ENCODE measurements at regions not wholly inside any gene's neighbourhood (a gene's known extent, or its start where the extent isn't known, plus 50 kb on each side); places are given as distances from the start of the nearest gene placed in this dataset.

DNA sequence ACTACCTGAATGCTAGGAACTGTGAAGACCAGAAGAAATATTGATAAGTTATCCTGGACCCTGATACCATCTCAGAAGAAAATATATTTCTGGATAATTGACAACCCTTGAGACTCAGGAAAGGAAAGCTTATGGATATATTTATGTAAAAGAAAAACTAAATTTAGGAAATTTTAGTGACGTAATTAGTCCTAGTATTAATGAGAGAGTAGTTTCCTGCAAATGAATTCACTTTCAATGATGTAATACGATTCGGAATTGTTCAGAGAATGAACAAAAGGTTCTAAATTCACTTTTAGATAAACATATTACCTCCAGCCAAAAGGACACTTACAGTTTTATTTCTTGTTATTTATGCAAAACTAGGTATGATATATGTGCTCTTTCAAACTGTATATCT is 1120.1 kb upstream of the NCAM2 start:
- DNase-seq, result no peak

DNA sequence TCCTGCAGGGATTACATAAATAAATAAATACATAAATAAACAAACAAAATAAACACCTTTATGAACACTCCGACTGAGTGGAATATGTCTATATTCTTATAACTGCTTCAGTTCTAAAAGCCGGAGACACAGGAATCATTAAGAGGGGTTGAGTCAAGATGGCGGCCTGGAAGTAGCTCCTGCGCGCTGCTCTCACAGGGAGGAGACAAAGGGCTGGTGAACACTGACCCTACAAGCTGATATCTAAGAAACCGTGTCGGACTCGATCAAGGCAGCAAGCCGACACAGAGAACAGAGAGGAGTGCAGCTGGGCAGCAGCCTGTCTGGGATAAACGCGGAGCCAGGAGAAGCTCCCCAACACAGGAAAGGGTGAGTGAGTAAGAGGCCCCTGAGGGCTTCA is 1098.6 kb upstream of the NCAM2 start:
- DNase-seq, result no peak

DNA sequence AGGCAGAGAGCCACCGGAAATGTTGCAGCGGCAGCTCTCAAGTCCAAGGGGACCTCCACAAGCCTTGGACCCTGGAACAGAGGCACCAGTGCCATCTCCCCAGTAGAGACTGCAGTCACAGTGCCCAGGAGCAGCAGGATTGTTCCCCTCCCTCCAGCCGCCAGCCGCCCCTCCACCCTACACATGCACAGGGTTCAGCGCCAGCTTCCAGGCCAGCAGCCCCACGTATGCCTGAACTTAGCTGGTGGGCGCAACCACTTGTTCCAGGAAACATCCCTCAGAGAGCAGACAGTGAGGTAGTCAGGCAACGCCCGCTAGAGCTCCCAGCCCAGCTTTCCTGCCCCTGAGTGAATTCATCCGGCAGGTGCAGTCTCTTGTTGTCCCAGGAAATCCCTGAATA is 1098.1 kb upstream of the NCAM2 start:
- DNase-seq, result no peak

DNA sequence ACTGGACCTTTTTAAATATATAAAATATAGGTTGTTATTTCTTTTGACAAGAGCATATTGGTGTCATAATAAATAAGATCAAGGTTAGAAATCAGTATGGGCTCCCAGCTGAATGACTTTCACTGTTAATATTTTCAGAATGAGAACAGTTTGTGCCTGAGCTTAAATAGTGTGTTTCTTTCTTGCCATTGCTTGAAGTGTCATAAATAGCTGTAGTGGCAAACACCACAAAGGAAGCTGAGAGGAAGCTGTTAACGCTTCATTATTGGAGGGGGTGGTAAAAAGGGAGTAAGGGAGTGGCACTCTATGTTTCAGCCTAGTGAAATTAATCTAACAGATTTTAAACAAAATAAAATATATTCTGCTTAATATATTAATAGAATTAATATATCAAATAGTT is 1089.8 kb upstream of the NCAM2 start:
- DNase-seq, result no peak

DNA sequence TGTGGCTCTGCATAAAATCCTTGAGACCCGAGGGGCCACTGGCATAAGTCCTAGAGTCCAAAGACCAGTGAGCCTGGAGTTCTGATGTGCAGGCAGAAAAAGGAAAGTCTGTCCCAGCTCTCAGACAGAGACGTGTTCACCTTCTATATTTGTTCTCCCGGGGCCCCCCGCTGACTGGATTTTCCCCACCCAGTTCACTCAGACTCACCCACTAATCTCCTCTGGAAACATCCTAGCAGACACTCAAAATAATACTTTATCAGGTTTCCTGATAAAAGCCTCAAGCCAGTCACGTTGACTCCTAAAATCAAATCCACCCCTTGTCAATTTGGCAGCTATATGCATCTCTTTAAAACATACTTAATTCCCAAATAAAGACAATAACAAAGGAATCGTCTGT is 1084.2 kb upstream of the NCAM2 start:
- DNase-seq, result no peak

DNA sequence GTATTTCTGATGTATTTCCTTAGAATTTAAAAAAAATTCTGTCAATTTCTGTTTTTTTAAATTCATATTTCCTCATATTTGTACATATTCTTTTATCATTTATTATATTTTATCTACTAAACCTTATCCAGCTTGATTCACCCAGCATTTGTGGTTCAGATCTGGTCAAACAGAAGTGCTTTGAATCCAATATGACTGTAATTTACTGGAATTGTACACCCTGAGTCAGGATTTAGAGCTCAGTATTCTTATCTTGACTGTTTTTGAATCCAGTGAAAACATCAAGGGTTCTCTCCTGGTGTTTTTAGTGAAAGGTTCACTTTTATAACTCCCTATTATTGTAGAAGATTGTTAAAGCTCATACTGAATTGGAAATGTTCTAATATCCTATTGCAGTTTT is 1077.0 kb upstream of the NCAM2 start:
- no peak for DNase-seq

DNA sequence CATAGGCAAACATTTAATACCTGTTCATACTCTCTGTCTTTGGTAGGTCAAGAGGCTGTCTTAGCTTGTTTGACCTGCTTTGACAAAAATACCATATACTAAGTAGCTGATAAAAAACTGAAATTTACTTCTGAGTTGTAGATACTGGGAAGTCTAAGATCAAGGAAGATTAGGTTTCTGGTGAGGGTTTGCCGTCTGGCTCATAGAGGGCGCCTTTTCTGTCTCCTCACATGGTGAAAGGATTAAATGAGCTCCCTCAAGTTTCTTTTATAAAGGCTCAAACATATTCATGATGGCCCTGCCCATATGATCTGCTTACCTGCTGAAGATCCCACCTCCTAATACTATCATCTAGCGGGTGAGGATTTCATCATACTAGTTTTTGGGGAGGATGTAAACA is 1076.1 kb upstream of the NCAM2 start:
- no peak for DNase-seq

DNA sequence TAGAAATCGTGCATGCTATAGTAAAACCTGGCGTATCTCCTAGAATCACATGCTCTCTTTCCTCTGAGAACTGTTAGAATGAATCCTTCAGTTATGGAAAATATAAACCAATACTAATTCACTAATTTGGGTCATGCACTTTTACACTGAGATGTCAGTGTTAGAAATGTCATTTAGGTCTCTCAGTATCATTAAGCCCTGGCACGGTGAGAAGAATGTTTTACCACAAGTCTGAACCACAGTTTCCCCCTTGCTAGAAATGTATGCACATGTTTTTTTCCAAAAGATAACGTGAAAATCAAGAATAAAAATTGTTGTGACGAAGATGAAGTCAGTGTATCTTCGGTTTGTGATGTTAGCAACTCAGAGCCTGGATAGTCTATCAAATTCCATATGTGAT is 1062.7 kb upstream of the NCAM2 start:
- DNase-seq, result no peak

DNA sequence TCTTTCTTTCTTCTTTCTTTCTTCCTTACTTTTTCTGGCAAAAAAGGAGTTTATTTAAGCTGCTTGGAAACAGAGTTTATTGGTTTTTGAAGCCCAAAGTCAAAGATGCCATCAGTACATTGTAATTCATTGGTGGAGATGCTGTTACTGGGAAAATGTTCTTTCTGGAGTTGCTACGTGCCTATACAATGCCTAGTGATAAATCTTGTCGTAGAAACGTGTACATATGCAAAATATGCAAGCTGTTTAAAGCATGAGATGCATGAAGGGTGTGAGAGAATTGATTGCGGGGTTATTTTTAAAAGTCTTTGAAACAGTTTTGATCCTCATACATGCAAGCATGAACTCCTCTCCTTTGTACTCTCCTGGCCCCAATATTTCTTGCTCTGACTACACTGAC is 1060.6 kb upstream of the NCAM2 start:
- DNase-seq, result no peak

DNA sequence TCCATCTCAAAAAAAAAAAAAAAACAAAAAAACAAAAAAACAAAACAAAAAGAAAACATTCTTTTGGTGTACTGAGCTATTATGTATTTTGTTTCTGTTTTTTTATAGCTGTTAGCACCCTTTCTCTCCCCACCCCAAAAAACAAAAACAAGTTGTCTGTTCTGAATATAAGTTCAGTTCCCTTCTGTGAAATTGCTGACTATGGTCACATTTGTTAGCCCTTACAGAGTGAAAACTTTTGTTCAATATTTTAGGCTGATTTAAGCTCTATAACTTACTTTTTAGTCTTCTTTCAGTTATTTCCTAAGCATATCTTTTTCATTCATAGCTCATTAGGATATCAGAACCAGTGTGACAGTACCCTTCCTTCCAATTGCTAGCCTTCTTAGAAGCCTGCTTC is 1056.6 kb upstream of the NCAM2 start:
- no peak for DNase-seq

DNA sequence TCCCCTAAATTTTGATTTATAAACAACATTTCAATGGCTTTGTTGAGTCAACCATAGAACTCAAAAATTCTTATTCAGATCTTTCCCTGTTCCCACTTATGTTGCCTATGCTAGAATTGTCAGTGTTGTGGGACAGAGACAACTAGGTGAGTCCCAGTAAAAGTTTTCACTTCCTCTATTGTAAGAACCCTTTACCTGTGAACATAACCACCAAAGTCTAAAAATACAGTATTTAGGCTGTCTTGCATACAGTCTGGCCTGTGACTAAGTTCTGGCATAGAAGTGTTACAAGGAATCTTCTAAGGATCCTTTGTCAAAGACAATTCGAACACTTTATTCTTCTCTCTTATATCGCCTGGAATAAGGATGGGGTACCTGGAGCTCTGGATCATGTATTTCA is 1047.9 kb upstream of the NCAM2 start:
- DNase-seq, result no peak

DNA sequence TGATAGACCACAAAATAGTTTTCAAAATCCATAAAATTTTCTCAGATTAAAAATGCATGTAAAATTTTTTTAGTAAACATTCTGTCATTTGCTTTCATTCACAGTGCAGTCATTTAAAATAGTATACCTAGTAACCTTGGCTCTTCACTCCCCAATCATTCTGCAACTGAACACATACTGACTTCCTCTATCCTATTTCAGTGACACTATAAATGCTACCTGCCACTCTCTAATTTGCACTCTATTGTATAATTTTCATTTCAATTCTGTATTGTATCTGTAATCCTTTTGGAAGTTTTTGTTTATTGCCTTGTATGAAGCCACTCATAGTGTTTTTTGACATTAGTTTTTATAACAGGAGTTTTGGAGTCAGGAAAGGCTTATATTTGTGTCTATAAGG is 1029.1 kb upstream of the NCAM2 start:
- DNase-seq, result no peak

DNA sequence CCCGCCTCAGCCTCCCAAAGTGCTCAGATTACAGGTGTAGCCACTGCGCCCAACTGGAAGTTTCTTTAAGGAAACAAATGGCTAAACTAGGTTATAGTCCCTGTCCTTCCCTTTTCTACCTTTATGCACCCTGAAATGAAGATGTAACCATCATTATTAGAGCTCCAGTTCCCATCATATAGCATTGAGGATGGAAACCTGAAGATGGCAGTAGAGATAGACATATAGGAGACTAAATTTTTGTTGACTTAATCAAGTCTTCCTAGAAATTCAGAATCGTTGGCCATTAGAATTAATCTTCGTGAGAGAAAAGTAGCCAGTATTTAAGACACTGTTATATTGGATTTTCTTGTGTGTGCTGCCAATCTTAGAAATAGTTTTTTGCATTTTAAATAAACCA is 1016.3 kb upstream of the NCAM2 start:
- DNase-seq, result no peak

DNA sequence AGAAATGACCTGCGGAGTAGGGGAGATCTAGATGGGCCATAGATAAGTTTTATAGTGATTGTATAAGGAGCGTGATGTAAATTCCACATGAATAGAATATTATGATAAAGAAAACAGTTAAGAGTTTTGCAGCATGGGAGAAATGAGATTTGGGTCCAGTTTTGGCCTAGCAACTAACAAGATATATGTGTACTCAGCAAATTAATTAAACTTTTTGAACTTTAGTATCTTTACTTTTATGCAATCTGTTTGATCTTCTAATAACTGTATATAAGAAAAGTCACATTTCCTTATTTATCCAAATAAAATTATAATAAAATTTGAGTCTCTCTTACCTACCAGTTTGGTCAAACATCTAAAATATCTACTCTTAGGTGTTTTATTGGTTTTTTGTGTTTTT is 1011.8 kb upstream of the NCAM2 start:
- no peak for DNase-seq

DNA sequence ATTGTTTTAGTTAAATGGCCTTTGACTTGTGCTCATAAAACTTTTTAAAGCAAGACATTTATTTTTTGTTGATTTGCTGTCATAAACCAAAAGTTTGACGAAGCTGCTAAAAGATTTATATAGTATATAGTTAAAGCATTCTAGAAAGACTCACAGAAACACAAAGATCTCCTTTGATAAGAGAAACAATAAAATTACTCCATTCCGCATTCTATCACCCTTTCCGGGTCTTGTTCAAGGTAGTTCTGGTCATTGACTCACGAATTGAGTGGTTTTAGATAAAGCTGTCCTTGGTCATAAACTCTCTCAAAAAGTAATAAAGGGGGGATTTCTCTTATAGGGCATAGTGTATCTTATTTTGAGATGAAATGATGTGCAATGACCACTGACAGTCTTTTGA is 1010.5 kb upstream of the NCAM2 start:
- no peak for DNase-seq

DNA sequence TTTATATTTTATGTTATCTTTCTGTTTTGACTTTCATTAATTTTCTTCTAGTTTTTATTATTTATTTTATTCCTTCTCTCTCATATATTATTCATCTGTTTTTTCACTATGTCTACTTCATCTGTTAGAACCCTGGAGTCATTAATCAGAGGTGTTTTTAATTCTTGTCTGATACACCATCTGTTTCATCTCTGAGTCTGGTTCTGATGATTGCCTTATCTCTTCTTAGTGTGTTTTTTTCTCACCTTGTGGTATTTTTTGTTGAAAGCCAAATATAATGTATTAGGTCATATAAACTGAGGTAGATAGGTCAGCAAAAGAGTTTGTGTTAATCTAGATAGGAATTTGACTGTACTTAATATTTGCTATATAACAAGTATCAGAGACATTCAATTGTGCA is 1005.7 kb upstream of the NCAM2 start:
- DNase-seq, result no peak

DNA sequence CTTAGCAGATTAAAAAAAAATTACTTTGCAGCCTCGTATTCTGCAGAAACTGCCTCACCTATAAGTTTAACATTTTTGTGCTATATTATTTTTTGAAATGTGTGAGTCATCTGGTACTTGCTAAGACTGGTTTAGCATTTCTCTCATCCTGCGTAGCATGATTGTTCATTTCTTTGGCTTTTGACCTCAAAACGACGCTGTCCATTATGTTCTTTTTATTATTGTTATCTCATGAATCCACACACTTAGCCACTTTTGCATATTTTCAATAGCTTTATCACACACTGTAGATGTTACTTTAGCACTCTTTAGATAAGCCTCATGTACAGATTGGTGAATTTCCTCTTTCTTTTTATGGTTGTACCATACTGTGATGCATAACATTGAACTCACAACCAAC is 1004.9 kb upstream of the NCAM2 start:
- DNase-seq, result no peak

DNA sequence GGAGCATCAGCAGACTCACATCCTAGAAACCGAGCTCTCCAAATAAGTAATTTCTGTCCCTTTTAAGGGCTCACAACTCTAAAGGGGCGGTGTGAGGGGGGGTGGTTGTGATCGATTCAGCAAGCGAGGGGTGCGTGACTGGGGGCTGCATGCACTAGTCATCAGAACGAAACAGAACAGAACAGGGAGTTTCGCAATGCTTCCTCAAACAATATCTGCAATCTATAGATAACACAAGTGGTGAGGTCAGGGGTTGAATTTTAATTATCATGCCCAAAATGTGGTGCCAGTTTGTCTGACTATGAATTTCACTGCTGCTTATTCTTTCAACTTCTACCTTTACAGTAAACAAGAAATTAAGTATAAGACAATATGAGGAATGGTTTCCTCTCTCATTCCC is 1003.0 kb upstream of the NCAM2 start:
- no peak for DNase-seq

DNA sequence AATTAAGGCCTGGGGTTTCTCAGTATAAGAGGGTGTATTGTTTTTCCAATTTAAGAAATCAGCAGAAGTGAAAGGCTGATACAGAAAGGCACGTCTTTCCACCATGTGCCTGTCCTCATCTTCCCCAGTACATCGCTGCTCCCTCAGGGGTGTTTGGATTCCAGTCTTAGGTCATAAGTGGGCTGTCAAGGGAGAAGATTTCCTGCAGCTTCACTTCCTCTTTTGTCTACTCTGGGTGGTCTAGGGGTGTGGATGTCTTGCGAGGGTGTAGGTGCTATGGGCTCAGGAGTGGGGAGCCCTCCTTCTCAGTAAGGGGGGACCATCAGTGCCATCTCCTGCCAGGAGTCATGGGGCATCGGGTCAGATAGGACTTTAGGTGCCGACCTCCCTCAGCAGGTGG is 999.8 kb upstream of the NCAM2 start:
- DNase-seq, result no peak

DNA sequence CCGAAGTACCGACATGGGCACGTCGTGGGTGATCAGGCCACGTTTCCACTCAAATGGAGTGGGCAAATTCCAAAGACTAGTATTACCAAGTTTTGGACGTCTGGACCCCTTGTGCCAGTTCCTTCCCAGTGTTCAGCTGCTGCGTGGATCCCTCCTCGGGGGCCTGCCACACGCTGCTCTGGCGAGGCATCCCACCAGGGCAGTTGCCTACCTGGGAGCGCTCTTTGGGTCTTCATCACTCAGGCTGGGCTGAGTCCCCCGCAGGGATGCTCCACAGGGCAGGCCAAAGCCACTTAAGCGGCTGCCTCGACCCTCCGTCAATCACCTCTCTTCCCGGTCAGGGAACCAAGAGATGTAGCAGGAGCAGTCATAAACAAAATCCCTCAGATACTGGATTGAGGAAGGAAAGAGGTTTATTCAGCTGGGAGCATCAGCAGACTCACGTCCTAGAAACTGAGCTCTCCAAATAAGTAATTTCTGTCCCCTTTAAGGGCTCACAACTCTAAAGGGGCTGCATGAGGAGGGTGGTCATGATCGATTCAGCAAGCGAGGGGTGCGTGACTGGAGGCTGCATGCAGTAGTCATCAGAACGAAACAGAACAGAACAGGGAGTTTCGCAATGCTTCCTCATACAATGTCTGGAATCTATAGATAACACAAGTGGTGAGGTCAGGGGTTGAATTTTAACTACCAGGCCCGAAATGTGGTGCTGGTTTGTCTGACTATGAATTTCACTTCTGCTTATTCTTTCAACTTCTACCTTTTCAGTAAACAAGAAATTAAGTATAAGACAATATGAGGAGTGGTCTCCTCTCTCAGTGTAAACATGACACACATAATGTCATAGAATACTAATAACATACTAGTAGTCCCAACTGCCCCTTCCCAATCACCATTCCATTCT is 998.6 kb upstream of the NCAM2 start:
- no peak for DNase-seq

DNA sequence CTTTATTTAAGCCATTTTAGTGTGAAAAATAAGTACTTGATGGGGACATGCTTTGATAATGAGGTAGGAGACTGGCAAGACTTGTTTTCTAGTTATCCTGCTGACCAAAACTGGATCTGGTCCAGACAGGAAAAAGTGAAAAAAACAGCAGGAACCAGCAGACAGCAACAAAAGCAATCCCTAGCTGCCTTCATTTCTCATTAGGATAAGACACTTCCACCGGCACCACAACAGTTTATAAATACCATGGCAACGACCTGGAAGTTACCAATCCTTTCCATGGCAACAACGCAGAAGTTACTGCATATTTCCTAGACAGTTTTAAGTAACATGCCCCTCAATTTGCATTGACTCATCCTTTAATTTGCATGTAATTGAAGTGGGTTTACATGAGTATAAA is 993.8 kb upstream of the NCAM2 start:
- no peak for DNase-seq

DNA sequence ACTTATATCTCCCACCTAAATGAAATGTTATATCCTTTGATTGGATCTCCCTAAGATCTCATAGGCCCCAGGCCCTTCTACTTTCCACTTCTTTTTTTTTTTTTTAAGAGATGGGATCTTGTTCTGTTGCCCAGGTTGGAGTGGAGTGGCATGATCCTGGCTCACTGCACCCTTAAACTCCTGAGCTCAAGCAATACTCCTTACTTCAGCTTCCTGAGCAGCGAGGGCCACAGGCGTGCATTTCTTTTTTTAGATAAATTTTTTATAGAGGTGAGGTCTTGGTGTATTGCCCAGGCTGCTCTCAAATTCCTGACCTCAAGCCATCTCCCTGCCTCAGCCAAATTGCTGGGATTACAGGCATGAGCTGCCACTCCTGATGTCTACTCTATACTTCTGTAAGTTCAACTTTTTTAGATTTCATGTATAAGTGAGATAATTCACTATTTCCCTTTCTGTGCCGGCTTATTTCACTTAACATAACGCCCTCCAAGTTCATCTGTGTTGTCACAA is 987.5 kb upstream of the NCAM2 start:
- DNase-seq, result no peak

DNA sequence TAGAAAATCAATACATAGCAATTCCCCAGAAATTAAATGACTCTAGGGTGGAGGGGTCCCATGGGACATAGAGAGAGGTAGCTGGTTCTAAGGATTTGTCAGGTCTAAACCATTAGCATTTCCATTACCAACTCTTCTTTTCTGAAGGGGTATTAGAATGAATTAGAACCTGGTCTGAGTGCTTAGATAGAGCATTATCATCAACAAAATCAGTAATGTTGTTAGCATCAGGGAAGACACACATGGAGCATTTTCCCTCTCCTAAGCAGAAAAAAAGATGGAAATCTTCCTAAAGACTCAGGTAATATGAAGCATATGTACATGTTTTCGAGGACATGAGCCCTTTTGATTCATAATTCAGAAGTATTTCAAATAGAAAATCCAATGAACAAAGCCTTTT is 984.4 kb upstream of the NCAM2 start:
- no peak for DNase-seq

DNA sequence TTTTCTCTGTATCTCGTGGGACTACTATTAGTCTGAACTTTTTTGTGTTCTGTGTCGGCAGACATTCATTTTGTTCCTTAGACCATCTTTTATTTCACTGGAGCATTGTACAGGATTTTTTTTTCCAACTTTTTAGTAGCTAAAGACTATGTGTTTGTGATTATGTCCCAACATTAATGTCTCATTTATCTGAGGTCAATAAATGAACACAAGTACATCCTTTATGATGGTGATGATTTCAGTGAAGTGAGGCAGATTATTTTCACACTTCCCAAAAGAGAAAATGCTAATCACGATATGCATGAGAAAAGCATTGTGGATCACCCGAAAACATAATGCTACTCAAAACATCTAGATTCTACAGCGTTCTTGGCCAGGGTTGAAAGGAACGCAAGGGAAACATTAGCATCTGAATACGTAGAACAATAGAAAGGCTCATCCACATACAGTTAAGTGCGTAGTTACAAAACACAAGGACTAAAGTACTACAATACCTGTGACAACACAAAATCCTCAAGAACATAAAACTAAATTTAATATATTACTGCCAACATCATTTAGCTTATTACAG is 981.7 kb upstream of the NCAM2 start:
- DNase-seq, result no peak

DNA sequence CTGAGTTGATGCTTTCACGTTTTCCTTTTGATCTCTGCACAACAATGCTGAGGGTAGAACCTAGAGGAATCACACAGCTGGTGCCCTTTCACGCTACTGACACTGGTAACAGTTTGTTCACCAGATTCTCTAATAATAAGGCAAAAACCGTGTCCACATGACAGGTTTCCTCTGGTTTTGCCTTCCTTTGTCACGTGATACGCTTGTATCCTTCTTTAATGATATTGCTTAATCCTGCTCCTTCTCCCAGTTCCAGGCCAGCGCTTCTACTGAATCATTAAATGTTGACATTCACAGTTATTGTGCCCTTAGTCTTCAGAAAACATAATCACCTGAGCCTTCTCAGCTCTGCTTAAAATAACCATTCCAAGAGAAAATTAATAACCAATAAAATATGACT is 978.2 kb upstream of the NCAM2 start:
- no peak for DNase-seq
